ENCODE measurements at regions not wholly inside any gene's neighbourhood (a gene's known extent, or its start where the extent isn't known, plus 50 kb on each side); places are given as distances from the start of the nearest gene placed in this dataset.

DNA sequence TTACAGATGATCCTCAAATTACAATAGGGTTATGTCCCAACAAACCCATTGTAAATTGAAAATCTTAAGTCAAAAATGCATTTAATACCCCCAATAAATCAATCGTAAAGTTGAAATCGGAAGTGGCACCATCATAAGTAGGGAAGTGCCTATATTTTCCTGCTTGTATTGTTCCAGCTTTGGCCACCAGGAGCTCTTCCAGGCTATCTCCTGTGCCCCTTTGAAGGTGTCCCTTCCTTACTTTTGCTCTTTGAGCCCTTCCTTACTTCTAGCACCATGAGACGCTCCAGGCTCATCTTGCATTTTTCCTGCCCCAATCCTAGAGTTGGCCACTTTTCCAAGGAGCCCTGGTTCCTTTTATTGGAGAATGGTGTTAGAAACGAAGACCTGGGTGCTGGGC, 163.0 kb upstream of the TSC22D1 start:
- TF ChIP-seq, protein P1, sequence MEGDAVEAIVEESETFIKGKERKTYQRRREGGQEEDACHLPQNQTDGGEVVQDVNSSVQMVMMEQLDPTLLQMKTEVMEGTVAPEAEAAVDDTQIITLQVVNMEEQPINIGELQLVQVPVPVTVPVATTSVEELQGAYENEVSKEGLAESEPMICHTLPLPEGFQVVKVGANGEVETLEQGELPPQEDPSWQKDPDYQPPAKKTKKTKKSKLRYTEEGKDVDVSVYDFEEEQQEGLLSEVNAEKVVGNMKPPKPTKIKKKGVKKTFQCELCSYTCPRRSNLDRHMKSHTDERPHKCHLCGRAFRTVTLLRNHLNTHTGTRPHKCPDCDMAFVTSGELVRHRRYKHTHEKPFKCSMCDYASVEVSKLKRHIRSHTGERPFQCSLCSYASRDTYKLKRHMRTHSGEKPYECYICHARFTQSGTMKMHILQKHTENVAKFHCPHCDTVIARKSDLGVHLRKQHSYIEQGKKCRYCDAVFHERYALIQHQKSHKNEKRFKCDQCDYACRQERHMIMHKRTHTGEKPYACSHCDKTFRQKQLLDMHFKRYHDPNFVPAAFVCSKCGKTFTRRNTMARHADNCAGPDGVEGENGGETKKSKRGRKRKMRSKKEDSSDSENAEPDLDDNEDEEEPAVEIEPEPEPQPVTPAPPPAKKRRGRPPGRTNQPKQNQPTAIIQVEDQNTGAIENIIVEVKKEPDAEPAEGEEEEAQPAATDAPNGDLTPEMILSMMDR (IDR thresholded peaks at IDR 0.05): no peak
- TF ChIP-seq POLR2A (IDR thresholded peaks at IDR 0.05): no peak

All from thyroid gland (tissue), 4 donors.